ENCODE measurements at regions not wholly inside any gene's neighbourhood (a gene's known extent, or its start where the extent isn't known, plus 50 kb on each side); places are given as distances from the start of the nearest gene placed in this dataset.

GRCh38 chr6:50288881-50289280 lies 239.2 kb upstream of the DEFB112 start:
- TF ChIP-seq POLR2A (IDR thresholded peaks at IDR 0.05) (no peak), CTCF (IDR thresholded peaks at IDR 0.05 in 4 of 5, conservative IDR thresholded peaks at IDR 0.05 in 1 of 5) (no peak)
